Testis (tissue), 2 donors: ENCODE measurements at regions not wholly inside any gene's neighbourhood (a gene's known extent, or its start where the extent isn't known, plus 50 kb on each side); places are given as distances from the start of the nearest gene placed in this dataset.

Experiments used
- DNase-seq: peaks from one replicate; pipeline ENCODE4 v3.0.0-alpha.2; 2019
- H3K27ac ChIP-seq, 2 donors: fragments of 200-600 bp; sonication (generic); one replicate each; pipeline ENCODE4 v1.5.1; 2019
- H3K27me3 ChIP-seq: fragments of 200-600 bp; sonication (generic); one replicate; pipeline ENCODE4 v1.5.1; 2019
- H3K36me3 ChIP-seq: fragments of 200-600 bp; sonication (generic); one replicate; pipeline ENCODE4 v1.5.1; 2017; ENCODE audit warnings: low read depth; ENCODE audit errors: missing control alignments
- H3K4me1 ChIP-seq: fragments of 200-600 bp; sonication (generic); one replicate; pipeline ENCODE4 v1.5.1; 2019
- H3K4me3 ChIP-seq, 2 donors: fragments of 200-600 bp; sonication (generic); one replicate each; pipeline ENCODE4 v1.5.1; 2017 to 2019
- H3K9me3 ChIP-seq: fragments of 200-600 bp; sonication (generic); one replicate; pipeline ENCODE4 v1.5.1; 2017
- POLR2A ChIP-seq: fragments of 450-650 bp; IDR thresholded peaks from one replicate; pipeline ENCODE4 v1.6.1; 2017; ENCODE audit warnings: antibody characterized with exemption, mild to moderate bottlenecking, moderate library complexity
- WGBS, 2 donors: methylation state at CpG; one replicate each; pipeline ENCODE4 v1.1.5; 2018; 5-methylcytosine and 5-hydroxymethylcytosine counted together
- intact Hi-C: fragments of 100-400 bp; cut with DNase I; formaldehyde crosslinking; loops from one replicate; pipeline ENCODE4 v1.15.1; 2023; ENCODE audit warnings: low total_unique reads
- TF ChIP-seq, protein P1 (sequence below), 3 experiments: fragments of 450-650 bp in 2 of 3; fragments of 200-600 bp in 1 of 3; sonication (generic) in 1 of 3; IDR thresholded peaks; one replicate each; pipeline ENCODE4 v1.5.1; 2016 to 2019; ENCODE audit warnings: antibody characterized with exemption in 3 of 3, mild to moderate bottlenecking in 2 of 3, moderate library complexity in 1 of 3

DNA sequence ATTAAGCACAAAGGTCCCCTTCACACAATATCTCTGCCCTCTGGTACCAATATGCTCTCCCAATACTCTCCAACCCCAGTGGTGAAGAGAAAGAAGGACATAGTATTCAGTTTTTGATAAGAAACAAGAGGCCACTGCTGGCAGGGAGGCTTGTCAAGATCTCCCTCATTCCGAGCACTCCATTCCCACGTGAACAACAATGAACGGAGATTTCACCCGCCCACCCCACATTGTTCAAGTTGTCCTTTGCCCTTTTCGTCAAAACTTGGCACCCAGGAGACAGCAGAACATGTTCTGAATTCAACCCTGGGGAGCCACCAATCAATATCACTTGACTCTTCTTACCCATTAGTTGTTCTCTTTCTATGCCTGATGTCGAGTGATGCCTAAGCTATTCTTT lies 54.2 kb upstream of the SLC25A4 start:
- H3K27me3 ChIP-seq = no peaks in the 10 kb centered on the region
- H3K4me1 ChIP-seq = no peaks in the 10 kb centered on the region
- no peak overlapping the region for H3K4me3 ChIP-seq
- WGBS, 2 donors = 62 to 73% methylated on average over 6 of the region's 6 CpGs
- no peak overlapping the region for H3K27ac ChIP-seq
- H3K36me3 ChIP-seq = no peaks in the 10 kb centered on the region
- no peaks in the 10 kb centered on the region for H3K9me3 ChIP-seq
- no peak for TF ChIP-seq POLR2A
- TF ChIP-seq, protein P1, sequence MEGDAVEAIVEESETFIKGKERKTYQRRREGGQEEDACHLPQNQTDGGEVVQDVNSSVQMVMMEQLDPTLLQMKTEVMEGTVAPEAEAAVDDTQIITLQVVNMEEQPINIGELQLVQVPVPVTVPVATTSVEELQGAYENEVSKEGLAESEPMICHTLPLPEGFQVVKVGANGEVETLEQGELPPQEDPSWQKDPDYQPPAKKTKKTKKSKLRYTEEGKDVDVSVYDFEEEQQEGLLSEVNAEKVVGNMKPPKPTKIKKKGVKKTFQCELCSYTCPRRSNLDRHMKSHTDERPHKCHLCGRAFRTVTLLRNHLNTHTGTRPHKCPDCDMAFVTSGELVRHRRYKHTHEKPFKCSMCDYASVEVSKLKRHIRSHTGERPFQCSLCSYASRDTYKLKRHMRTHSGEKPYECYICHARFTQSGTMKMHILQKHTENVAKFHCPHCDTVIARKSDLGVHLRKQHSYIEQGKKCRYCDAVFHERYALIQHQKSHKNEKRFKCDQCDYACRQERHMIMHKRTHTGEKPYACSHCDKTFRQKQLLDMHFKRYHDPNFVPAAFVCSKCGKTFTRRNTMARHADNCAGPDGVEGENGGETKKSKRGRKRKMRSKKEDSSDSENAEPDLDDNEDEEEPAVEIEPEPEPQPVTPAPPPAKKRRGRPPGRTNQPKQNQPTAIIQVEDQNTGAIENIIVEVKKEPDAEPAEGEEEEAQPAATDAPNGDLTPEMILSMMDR (IDR thresholded peaks at IDR 0.05) = no peak
- DNase-seq = no peak
- intact Hi-C loops = no loop called here

DNA sequence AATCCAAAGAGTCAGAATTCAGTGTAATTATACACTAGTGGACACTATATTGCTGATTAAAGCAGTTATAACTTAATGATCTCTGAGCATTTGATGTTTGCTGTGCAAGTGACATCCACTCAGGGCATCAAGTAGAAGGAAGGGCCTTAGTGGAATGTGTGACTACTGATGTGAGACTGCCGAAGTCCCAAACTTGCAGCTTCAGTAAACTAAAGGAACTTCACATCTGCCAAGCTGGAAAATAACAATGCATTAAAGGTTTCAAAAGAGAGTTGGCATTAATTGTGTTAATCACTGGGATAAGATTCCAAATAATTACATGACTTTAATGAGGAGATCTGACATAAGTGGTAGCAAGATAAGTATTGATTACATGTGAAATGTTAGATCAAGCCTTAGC lies 52.5 kb upstream of the SLC25A4 start:
- no peak for DNase-seq
- Histone ChIP-seq H3K4me1 (no peaks in the 10 kb centered on the region), H3K27ac (no peak overlapping the region), H3K27me3 (no peaks in the 10 kb centered on the region), H3K36me3 (no peaks in the 10 kb centered on the region), H3K9me3 (no peaks in the 10 kb centered on the region), H3K4me3 (no peak overlapping the region)
- 87% methylated on average over 1 of the region's 1 CpG for WGBS, 2 donors
- intact Hi-C loops = no loop called here
- TF ChIP-seq, protein P1 (IDR thresholded peaks at IDR 0.05) = no peak

DNA sequence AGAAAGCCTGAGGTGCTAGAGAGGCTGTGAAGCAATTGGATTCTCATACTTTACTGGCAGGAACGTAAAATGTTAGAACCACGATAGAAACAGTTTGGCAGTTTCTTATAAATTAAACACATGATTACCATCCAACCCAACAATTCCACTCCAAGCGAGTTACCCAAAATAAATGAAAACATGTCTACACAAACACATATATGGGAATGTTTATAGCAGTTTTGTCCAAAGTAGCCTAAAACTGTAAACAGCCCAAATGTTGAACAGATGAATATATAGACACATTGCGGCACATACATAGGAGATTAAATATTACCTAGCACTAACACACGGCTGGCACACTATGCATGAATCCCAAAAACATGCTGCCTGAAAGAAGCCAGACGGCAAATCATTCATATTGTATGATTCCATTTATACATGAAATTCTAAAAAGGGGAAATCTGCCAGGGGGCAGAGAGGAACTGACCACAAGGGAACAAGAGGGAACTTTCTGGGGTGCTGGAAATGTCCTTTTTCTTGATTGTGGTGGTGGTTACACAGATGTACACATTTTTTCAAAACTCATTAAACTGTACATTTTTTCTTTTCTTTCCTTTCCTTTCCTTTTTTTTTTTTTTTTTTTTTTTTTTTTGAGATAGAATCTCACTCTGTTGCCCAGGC lies 50.4 kb upstream of the SLC25A4 start:
- no peak for DNase-seq
- Histone ChIP-seq H3K4me3 (no peak overlapping the region), H3K27me3 (no peaks in the 10 kb centered on the region), H3K9me3 (no peaks in the 10 kb centered on the region), H3K36me3 (no peaks in the 10 kb centered on the region), H3K27ac (no peak overlapping the region), H3K4me1 (no peaks in the 10 kb centered on the region)
- 91 to 94% methylated on average over 6 of the region's 6 CpGs for WGBS, 2 donors
- TF ChIP-seq, protein P1 (IDR thresholded peaks at IDR 0.05) = no peak
- no peak for TF ChIP-seq POLR2A
- intact Hi-C loops = no loop called here
